HG03280 (cell line): ENCODE measurements at regions not wholly inside any gene's neighbourhood (a gene's known extent, or its start where the extent isn't known, plus 50 kb on each side); places are given as distances from the start of the nearest gene placed in this dataset.
"Not testable (repeated sequence)": the region's sequence is repeated elsewhere in the genome, so short reads cannot be mapped to it uniquely, and the experiment has no call there.

Experiments
- ATAC-seq: cut with Tn5 transposase; IDR thresholded peaks from one replicate; pipeline ENCODE4 v1.9.1; 2021; ENCODE audit warnings: mild to moderate bottlenecking, moderate library complexity; ENCODE audit not compliant: unreplicated experiment

GRCh38 chr1:245031041-245031440 lies 123.7 kb upstream of the KIF26B start:
- no peak for ATAC-seq

- ATAC-seq: no peak
Measured at GRCh38 chr1:245026247-245026646, 128.5 kb upstream of the KIF26B start.

DNA sequence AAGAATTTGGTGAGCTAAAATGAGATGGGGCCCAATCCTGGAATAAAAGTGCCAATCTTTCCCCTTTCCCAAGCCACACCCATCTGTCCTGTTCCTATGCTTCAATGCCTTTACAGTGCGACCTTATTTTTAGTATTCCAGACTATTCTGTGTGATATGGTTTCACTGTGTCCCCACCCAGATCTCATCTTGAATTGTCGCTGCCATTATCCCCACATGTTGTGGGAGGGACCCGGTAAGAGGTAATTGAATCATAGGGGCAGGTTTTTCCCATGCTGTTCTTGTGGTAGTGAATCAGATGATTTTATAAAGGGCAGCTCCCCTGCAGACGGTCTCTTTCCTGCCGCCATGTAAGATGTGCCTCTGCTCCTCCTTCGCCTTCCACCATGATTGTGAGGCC lies 129.3 kb upstream of the KIF26B start:
- ATAC-seq: no peak

GRCh38 chr1:245023222-245023621 lies 131.6 kb upstream of the KIF26B start:
- no peak for ATAC-seq

DNA sequence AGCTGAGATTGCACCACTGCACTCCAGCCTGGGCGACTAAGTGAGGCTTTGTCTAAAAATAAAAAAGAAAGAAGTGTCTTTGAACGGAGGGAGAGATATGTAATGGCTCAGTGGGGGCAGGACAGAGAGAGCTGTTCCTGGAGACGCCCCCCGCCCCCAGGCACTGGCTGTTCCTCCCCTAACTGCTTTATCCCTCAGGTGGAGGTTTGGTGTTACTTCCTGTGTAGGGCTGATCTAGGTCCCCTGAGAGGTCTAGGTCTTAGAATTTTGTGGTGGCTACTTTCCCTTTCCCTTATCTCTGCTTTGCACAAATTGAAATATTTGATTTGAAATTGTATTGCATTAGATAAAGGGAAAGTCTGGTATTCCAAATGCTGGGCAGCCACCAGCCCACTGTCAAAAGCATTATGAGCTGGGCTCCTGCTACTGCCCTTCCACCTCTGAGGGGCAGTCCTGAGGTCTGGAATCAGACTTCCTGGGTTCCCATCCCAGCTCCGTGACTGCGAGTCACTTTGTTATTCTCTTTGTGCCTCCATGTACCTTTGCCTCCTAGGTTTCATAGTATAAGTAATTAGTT lies 134.8 kb upstream of the KIF26B start:
- no peak for ATAC-seq

DNA sequence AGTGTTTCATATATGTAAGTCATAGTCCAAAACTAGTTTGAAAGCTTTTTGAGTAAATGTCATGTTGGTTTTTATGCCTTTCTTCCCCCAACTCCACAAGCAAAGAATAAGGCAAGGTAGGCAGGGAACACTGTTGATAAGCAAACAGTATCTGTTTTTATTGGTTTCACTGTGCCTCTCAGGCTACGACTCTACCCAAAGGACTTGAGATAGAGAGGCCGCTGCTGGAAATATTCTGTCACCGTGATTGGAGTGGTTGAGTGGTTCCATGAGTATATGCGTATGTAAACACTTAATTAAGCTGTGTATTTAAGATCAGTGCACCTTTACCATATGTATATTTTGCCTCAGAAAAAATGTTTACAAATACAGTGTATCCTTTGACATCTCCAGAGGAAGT lies 138.1 kb upstream of the KIF26B start:
- no peak for ATAC-seq

DNA sequence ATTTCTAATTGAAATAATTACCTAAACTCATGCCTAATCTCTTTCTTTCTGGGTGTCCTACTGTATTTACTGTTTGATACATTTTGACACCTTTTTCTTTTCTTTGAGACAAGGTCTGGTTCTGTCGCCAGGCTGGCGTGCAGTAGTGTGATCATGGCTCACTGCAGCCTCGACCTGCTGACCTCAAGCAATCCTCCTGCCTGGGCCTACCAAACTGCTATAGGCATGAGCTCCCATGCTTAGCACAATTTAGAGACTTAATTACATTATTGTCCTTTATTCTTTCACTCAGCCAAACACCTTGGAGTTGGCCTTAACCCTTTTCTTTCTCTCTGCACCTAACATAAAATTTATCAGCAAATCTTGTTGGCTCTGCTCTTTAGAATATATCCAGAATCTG lies 139.8 kb upstream of the KIF26B start:
- ATAC-seq: no peak

DNA sequence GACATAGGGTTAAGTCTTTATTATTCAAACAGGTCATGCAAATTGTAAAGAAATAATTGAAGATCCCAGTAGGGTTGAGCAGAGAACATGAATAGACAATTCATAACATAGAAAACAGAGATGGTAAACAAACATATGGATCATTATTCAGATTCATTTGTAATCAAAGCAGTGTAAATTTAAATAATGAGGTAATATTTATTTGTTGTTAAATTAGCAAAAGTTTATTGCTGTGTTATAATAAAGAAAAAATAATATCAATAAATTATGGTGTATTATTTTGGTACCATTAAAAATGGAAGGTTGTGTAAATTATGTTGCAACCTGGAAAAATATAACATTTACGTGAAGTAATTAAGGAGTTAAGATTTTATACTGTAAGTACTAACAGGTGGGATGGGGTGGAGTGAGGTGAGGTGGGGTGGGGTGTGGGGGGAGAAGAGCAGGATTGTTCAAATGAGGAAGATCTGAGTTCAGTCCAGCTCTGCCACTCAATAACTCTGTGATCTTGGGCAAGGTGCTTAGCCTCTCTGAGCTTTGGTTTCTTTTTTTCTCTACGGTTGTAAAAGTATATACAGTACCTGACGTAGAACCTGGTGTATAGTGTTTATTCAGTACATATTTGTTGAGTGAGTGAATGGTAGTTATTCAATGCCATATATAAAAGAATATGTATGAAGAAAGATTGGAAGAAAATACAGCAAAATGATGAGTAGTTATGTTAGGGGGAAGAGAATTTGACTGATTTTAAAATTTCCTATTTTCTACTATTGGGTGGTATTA lies 140.3 kb upstream of the KIF26B start:
- ATAC-seq: no peak

- ATAC-seq: no peak
Measured at GRCh38 chr1:245010018-245010614, 144.7 kb upstream of the KIF26B start.

DNA sequence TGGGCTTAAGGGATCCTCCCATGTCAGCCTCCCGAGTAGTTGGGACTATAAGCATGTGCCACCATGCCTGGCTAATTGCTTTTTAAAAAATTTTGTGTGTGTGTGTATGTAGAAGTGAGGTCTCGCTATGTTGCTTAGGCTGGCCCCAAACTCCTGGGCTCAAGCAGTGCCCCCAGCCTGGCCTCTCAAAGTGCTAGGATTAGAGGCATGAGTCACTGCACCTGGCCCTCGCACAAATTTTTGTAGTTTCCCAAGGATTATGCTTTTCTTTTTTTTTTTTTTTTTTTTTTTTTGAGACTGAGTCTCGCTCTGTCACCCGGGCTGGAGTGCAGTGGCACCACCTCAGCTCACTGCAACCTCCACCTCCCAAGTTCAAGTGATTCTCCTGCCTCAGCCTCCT lies 144.4 kb upstream of the HNRNPU start:
- no peak for ATAC-seq

- no peak for ATAC-seq
Measured at GRCh38 chr1:245007852-245008251, 143.5 kb upstream of the HNRNPU start.

DNA sequence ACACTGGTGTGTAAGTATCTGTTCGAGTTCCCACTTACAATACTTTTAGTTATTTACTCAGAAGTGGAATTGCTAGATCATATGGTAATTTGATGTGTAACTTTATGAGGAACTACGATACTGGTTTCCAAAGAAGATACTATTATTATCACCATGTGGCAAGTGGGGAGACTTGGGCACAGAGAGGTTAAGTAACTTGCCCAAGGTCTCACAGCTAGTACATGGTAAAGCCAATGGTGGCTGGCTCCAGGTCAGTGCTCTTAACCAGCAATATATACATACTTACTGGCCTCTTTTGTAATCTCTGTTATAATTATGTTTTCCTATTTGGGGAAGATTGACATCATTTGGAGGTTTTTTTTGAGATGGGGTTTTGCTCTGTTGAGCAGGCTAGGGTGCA lies 138.9 kb upstream of the HNRNPU start:
- ATAC-seq: no peak

DNA sequence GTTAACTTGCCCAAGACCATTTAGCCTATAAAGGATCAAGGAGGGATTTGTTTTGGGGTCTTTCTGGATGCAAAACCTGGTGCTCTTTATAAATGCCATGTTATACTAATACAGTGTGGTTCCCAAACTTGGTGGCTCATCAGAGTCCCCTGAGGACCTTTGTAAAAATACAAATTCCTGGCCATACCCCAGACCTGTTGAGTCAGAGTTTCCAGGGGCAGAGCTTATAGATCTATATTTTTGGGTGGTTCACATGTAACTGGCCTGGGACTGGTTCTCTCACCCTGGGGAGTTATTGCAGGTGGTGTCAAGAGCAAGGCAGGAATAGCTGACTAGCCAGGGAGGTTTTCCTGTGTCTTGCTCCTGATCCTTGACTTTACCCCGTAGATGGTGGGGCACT lies 136.9 kb upstream of the HNRNPU start:
- ATAC-seq: no peak

GRCh38 chr1:245000872-245001188 lies 136.5 kb upstream of the HNRNPU start:
- ATAC-seq: no peak

DNA sequence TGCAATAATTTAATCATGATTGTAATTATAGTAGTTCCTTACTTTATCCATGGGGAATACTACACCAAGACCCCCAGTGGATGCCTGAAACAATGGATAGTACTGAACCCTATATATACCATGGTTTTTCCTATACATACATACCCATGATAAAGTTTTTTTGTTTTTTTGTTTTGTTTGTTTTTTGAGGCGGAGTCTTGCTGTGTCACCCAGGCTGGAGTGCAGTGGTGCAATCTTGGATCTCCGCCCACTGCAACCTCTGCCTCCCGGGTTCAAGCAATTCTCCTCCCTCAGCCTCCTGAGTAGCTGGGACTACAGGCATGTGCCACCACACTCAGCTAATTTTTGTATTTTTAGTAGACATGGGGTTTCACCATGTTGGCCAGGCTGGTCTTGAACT lies 135.3 kb upstream of the HNRNPU start:
- ATAC-seq: not testable (repeated sequence)

DNA sequence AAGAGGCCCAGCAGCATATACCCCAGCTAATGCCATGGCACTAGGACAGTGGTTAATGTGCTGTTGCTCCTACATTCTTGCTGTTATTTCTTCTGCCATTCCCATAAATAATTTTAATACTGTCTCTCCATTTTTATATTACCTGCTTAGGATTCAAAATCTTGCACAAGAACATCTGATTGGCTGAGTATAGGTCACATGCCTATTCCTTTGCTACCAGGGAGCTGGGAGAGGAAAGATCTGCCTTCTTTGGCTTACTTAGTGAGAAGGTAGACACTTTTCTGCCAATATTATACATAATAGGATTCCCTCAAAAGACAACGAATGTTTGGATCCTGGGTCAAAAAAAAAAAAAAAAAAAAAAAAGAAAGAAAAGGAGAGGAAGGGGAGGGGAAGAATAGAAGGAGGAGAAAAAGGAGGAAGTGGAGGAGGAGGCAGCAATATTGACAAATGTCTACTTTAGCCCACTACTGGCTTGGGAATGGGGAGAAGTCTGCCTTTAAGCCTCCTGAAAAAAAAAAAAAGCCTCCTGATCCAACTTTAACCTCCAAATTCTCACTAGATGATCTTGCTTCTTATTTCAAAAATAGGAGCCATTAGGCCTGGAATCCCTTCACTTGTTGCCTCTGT lies 134.5 kb upstream of the HNRNPU start:
- no peak for ATAC-seq

- ATAC-seq: no peak
Measured at GRCh38 chr1:244995602-244996400, 131.5 kb upstream of the HNRNPU start.

DNA sequence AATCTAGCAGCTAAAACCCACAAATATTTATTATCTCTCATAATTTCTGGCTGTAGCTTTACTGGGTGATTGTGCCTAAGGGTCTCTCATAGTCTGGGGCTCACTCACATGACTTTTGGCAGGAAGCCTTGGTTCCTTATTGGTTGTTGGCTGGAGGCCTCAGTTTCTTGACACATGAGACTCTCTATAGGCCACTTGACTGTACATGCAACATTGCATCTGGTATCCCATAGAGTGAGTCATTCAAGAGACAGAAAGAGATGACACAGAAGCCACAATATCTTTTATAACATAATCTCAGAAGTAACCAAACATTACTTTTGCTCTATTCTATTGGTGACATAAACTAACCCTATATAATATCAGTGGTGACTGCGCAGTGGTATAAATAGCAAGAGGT lies 128.5 kb upstream of the HNRNPU start:
- ATAC-seq: no peak

DNA sequence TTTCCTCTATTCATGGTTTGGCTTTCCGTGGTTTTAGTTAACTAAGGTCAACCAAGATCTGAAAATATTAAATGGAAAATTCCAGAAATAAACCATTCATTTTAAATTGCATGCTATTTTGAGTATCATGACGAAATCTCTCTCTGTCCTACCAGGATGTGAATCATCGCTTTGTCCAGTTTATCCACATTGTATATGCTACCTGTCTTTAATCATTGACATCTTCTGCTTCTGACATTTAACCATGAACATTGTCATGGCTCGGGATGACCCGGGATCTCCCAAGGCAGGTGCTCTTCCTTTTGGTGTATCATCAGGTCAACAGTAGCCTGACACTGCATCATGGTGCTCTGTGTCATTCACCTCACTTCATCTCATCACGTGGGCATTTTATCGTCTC lies 125.5 kb upstream of the HNRNPU start:
- ATAC-seq: no peak

DNA sequence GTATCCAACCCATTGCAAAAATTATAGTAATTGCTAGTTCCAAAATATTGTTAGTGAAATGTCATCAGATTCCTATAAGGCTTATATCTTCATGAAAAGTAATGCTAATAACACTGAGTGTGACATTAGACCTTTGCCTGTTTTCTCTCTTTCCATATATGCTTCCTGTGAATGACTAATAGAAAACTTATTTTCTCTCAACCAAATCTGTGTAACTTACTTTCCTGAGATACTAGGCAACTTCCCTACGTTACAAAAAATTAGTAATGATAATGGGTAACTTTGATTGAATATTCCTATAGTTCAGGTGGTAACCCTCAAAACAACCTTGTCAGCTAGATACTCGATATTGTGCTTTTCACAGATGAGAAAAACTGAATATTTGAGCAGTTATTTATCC lies 124.2 kb upstream of the HNRNPU start:
- ATAC-seq: no peak

GRCh38 chr1:244980605-244981004 lies 116.3 kb upstream of the HNRNPU start:
- no peak for ATAC-seq
